GM12878 (cell line): ENCODE measurements at regions not wholly inside any gene's neighbourhood (a gene's known extent, or its start where the extent isn't known, plus 50 kb on each side); places are given as distances from the start of the nearest gene placed in this dataset.

Source experiments
- ATAC-seq: fragments of 200-7000 bp; cut with Tn5 transposase; 3 replicates; pipeline ENCODE4 v1.9.1; 2020; ENCODE audit warnings: mild to moderate bottlenecking, moderate library complexity
- BruUV-seq: library from RNA; stranded (reverse); fragments of 400-500 nt; replicated peaks from 2 replicates; lab custom pipeline; 2021; lab: Mats Ljungman, UMichigan
- CTCF ChIA-PET: fragments of 300-600 bp; sonication (Branson Sonifier 250); formaldehyde crosslinking; extraction: SDS; loops from one replicate; lab custom pipeline; 2021; ENCODE audit warnings: inconsistent platforms; lab: Yijun Ruan, JAX
- POLR2A ChIA-PET: fragments of 350-600 bp; formaldehyde crosslinking; extraction: SDS; loops from one replicate; lab custom pipeline; 2021; ENCODE audit warnings: inconsistent platforms; lab: Charles Lee
- RAD21 ChIA-PET: fragments of 300-600 bp; sonication (Branson Sonifier 250); formaldehyde crosslinking; loops from one replicate; lab custom pipeline; 2023; ENCODE audit warnings: antibody characterized with exemption; ENCODE audit not compliant: unreplicated experiment; lab: Charles Lee
- SMC1A ChIA-PET: fragments of 300-600 bp; sonication (Branson Sonifier 250); formaldehyde crosslinking; loops from one replicate; lab custom pipeline; 2023; ENCODE audit not compliant: unreplicated experiment, uncharacterized antibody; lab: Charles Lee
- DNase-seq: peaks from one replicate; pipeline ENCODE4 v3.0.0-alpha.2; 2011; ENCODE audit warnings: low read depth, low spot score
- FAIRE-seq: peaks from 3 replicates; lab custom pipeline; 2011; peaks lifted over from hg19 to GRCh38; lab: Jason Lieb, UNC
- H2AFZ ChIP-seq: 2 replicates; pipeline ENCODE4 v1.6.0; 2011; ENCODE audit warnings: low read depth, low read length, control low read depth; ENCODE audit not compliant: control insufficient read depth
- H3K27ac ChIP-seq: 2 replicates; pipeline ENCODE4 v1.5.1; 2011; ENCODE audit warnings: control low read depth; ENCODE audit not compliant: control insufficient read depth, insufficient read depth
- H3K27me3 ChIP-seq, 2 experiments: replicated peaks in 1 of 2; 2 replicates each; pipeline versions ENCODE4 v1.6.0 to v1.6.1; 2011; ENCODE audit warnings: low read length in 1 of 2; ENCODE audit not compliant: control insufficient read depth in 2 of 2, insufficient read depth in 2 of 2
- H3K36me3 ChIP-seq, 2 experiments: 2 replicates each; pipeline ENCODE4 v1.5.1; 2011; ENCODE audit warnings: low read length in 1 of 2; ENCODE audit not compliant: control insufficient read depth in 2 of 2, insufficient read depth in 2 of 2
- H3K4me1 ChIP-seq: 2 replicates; pipeline ENCODE4 v1.6.1; 2011; ENCODE audit warnings: mild to moderate bottlenecking, low read length, moderate library complexity, mixed read lengths; ENCODE audit not compliant: control insufficient read depth, insufficient read depth
- H3K4me2 ChIP-seq: 2 replicates; pipeline ENCODE4 v1.6.0; 2011; ENCODE audit warnings: control low read depth; ENCODE audit not compliant: control insufficient read depth, insufficient read depth
- H3K4me3 ChIP-seq: fragments of 200-600 bp; sonication (generic); 2 replicates; pipeline ENCODE4 v1.5.1; 2016
- H3K79me2 ChIP-seq: 2 replicates; pipeline ENCODE4 v1.6.0; 2011; ENCODE audit warnings: low read length; ENCODE audit not compliant: control insufficient read depth, insufficient read depth
- H3K9ac ChIP-seq: 2 replicates; pipeline ENCODE4 v1.8.0; 2011; ENCODE audit warnings: low read length, control low read depth, mixed read lengths; ENCODE audit not compliant: control insufficient read depth, insufficient read depth
- H3K9me3 ChIP-seq: replicated peaks from 3 replicates; pipeline ENCODE4 v1.5.1; 2011; ENCODE audit warnings: mild to moderate bottlenecking, low read length; ENCODE audit not compliant: control insufficient read depth, insufficient read depth
- H4K20me1 ChIP-seq: 2 replicates; pipeline ENCODE4 v1.6.0; 2011; ENCODE audit not compliant: control insufficient read depth, insufficient read depth
- POLR2AphosphoS5 ChIP-seq: IDR thresholded peaks from 2 replicates; pipeline ENCODE4 v1.6.1; 2011; ENCODE audit warnings: mild to moderate bottlenecking, low read length, inconsistent platforms
- WGBS: methylation state at CpG from one replicate; pipeline ENCODE4 v1.1.6; 2016; ENCODE audit warnings: low lambda C conversion rate; ENCODE audit not compliant: insufficient replicate concordance, insufficient coverage; ENCODE audit errors: missing lambda C conversion rate; 5-methylcytosine and 5-hydroxymethylcytosine counted together
- in situ Hi-C: fragments of 300-500 bp; cut with MboI; formaldehyde crosslinking; loops from 9 replicates; pipeline ENCODE4 v1.14.3; 2018; ENCODE audit warnings: mixed read lengths
- intact Hi-C: fragments of 100-400 bp; cut with micrococcal nuclease; formaldehyde crosslinking; loops from one replicate; pipeline ENCODE4 v1.14.2; 2022; ENCODE audit not compliant: unreplicated experiment
- TF ChIP-seq, protein P1 (sequence below): fragments of 450-650 bp; IDR thresholded peaks from 2 replicates; pipeline ENCODE4 v1.6.1; 2018; ENCODE audit warnings: mild to moderate bottlenecking, low read depth, moderate library complexity; ENCODE audit not compliant: partially characterized antibody
- TF ChIP-seq, protein P2 (sequence below), 3 experiments: IDR thresholded peaks in 2 of 3; conservative IDR thresholded peaks in 1 of 3; 2 replicates each; pipeline ENCODE4 v1.5.1; 2011; ENCODE audit warnings: low read depth in 3 of 3, low read length in 3 of 3, mild to moderate bottlenecking in 3 of 3, control low read depth in 2 of 3, moderate library complexity in 2 of 3, inconsistent platforms in 1 of 3, mixed read lengths in 1 of 3; ENCODE audit not compliant: control insufficient read depth in 2 of 3, insufficient read depth in 1 of 3; ENCODE audit errors: extremely low read depth in 1 of 3

DNA sequence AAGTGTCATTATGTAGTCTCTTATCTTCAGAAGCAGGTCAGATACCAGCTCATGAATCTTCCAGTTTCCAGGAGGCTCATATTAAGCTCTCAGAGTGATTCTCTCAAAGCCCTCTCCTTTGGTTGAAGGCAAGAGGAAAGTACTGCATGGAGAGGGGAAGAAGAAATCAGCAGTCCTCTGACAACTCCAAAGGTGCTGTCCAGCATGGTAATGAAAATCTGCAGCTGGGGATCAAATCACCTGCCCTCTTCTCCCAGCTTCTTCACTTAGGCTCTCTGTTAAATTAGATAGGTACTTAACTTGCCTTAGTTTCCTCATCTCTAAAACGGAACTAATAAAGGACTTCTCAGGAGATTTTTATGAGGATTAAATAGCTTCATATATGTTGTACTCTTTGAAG is 738.8 kb upstream of the GOLIM4 start:
- no peak overlapping the region for H3K4me3 ChIP-seq
- no peaks in the 10 kb centered on the region for H3K4me1 ChIP-seq
- H3K36me3 ChIP-seq = no peaks in the 10 kb centered on the region
- H2AFZ ChIP-seq = no peak overlapping the region
- no peaks in the 10 kb centered on the region for H3K79me2 ChIP-seq
- no peak overlapping the region for H3K9ac ChIP-seq
- ChIA-PET RAD21 (no interaction called here), SMC1A (interaction anchor here (0.7 to 1.3 kb wide), 2 partner anchors 9 to 13 kb away, joined by 4 to 7 read pairs; no protein-coding TSS in a partner anchor), CTCF (no interaction called here), POLR2A (no interaction called here)
- H4K20me1 ChIP-seq = no peaks in the 10 kb centered on the region
- no peak for FAIRE-seq
- in situ Hi-C loops = no loop called here
- H3K27ac ChIP-seq = no peak overlapping the region
- intact Hi-C loops = no loop called here
- no peak for ATAC-seq
- BruUV-seq = no TSS peak
- WGBS = 26% methylated on average over 1 of the region's 1 CpG
- no peak overlapping the region for H3K4me2 ChIP-seq
- no peaks in the 10 kb centered on the region for H3K27me3 ChIP-seq
- no peaks in the 10 kb centered on the region for H3K9me3 ChIP-seq
- no peak for DNase-seq
- TF ChIP-seq, protein P1, sequence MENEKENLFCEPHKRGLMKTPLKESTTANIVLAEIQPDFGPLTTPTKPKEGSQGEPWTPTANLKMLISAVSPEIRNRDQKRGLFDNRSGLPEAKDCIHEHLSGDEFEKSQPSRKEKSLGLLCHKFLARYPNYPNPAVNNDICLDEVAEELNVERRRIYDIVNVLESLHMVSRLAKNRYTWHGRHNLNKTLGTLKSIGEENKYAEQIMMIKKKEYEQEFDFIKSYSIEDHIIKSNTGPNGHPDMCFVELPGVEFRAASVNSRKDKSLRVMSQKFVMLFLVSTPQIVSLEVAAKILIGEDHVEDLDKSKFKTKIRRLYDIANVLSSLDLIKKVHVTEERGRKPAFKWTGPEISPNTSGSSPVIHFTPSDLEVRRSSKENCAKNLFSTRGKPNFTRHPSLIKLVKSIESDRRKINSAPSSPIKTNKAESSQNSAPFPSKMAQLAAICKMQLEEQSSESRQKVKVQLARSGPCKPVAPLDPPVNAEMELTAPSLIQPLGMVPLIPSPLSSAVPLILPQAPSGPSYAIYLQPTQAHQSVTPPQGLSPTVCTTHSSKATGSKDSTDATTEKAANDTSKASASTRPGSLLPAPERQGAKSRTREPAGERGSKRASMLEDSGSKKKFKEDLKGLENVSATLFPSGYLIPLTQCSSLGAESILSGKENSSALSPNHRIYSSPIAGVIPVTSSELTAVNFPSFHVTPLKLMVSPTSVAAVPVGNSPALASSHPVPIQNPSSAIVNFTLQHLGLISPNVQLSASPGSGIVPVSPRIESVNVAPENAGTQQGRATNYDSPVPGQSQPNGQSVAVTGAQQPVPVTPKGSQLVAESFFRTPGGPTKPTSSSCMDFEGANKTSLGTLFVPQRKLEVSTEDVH = no peak
- TF ChIP-seq, protein P2, sequence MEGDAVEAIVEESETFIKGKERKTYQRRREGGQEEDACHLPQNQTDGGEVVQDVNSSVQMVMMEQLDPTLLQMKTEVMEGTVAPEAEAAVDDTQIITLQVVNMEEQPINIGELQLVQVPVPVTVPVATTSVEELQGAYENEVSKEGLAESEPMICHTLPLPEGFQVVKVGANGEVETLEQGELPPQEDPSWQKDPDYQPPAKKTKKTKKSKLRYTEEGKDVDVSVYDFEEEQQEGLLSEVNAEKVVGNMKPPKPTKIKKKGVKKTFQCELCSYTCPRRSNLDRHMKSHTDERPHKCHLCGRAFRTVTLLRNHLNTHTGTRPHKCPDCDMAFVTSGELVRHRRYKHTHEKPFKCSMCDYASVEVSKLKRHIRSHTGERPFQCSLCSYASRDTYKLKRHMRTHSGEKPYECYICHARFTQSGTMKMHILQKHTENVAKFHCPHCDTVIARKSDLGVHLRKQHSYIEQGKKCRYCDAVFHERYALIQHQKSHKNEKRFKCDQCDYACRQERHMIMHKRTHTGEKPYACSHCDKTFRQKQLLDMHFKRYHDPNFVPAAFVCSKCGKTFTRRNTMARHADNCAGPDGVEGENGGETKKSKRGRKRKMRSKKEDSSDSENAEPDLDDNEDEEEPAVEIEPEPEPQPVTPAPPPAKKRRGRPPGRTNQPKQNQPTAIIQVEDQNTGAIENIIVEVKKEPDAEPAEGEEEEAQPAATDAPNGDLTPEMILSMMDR (IDR thresholded peaks at IDR 0.05 in 2 of 3, conservative IDR thresholded peaks at IDR 0.05 in 1 of 3; ENCODE audit: control insufficient read depth in 2 of 3, extremely low read depth in 1 of 3, insufficient read depth in 1 of 3, low read depth in 3 of 3, low read length in 3 of 3) = no peak
- TF ChIP-seq POLR2AphosphoS5 = no peak
- TF ChIP-seq, all 136 proteins: peak for 0
